WTC11 (cell line): ENCODE measurements at regions not wholly inside any gene's neighbourhood (a gene's known extent, or its start where the extent isn't known, plus 50 kb on each side); places are given as distances from the start of the nearest gene placed in this dataset.

Experiments used
- CTCF ChIP-seq: fragments of 200-600 bp; IDR thresholded peaks from 2 replicates; pipeline ENCODE4 v1.8.0; 2022; ENCODE audit warnings: antibody characterized with exemption
- E2F1 ChIP-seq: sonication (generic); formaldehyde crosslinking; IDR thresholded peaks from 2 replicates; pipeline ENCODE4 v1.8.0; 2022; ENCODE audit warnings: mild to moderate bottlenecking, missing genetic modification reagents
- FOXK1 ChIP-seq: sonication (generic); formaldehyde crosslinking; IDR thresholded peaks from 2 replicates; pipeline ENCODE4 v1.8.0; 2022; ENCODE audit warnings: mild to moderate bottlenecking, moderate library complexity, missing genetic modification reagents
- MAX ChIP-seq: sonication (generic); formaldehyde crosslinking; IDR thresholded peaks from 2 replicates; pipeline ENCODE4 v1.8.0; 2022; ENCODE audit warnings: mild to moderate bottlenecking, missing genetic modification reagents
- NFYB ChIP-seq: sonication (generic); formaldehyde crosslinking; conservative IDR thresholded peaks from 2 replicates; pipeline ENCODE4 v1.8.0; 2022; ENCODE audit warnings: low read depth, missing genetic modification reagents
- NR3C1 ChIP-seq: sonication (generic); formaldehyde crosslinking; conservative IDR thresholded peaks from 2 replicates; pipeline ENCODE4 v1.8.1; 2023; ENCODE audit warnings: low read depth, mild to moderate bottlenecking, missing genetic modification reagents
- PRDM15 ChIP-seq: sonication (generic); formaldehyde crosslinking; IDR thresholded peaks from 2 replicates; pipeline ENCODE4 v1.8.0; 2022; ENCODE audit warnings: missing genetic modification reagents
- RELA ChIP-seq: sonication (generic); formaldehyde crosslinking; IDR thresholded peaks from 2 replicates; pipeline ENCODE4 v1.8.1; 2022; ENCODE audit warnings: missing genetic modification reagents, mild to moderate bottlenecking, borderline replicate concordance
- SP1 ChIP-seq: sonication (generic); formaldehyde crosslinking; conservative IDR thresholded peaks from 2 replicates; pipeline ENCODE4 v1.8.1; 2022; ENCODE audit warnings: missing genetic modification reagents
- TCF7 ChIP-seq: sonication (generic); formaldehyde crosslinking; IDR thresholded peaks from 2 replicates; pipeline ENCODE4 v1.8.0; 2022; ENCODE audit warnings: mild to moderate bottlenecking, low read depth, missing genetic modification reagents, moderate library complexity
- USF2 ChIP-seq: sonication (generic); formaldehyde crosslinking; IDR thresholded peaks from 2 replicates; pipeline ENCODE4 v1.8.1; 2023; ENCODE audit warnings: mild to moderate bottlenecking, missing genetic modification reagents, moderate library complexity
- ZNF138 ChIP-seq: sonication (generic); formaldehyde crosslinking; conservative IDR thresholded peaks from 2 replicates; pipeline ENCODE4 v1.8.1; 2022; ENCODE audit warnings: mild to moderate bottlenecking, moderate library complexity, missing genetic modification reagents
- ZNF512 ChIP-seq: sonication (generic); formaldehyde crosslinking; IDR thresholded peaks from 2 replicates; pipeline ENCODE4 v1.8.1; 2022; ENCODE audit warnings: missing genetic modification reagents, borderline replicate concordance

GRCh38 chr18:8912348-8913326, 189.9 kb upstream of the NDUFV2 start:
- TF ChIP-seq MAX (CRISPR knock-in tag) (no peak), TCF7 (no peak), CTCF (no peak), NR3C1 (no peak), E2F1 (CRISPR knock-in tag) (no peak), ZNF138 (no peak), PRDM15 (no peak), RELA (CRISPR knock-in tag) (no peak), FOXK1 (CRISPR knock-in tag) (no peak), SP1 (CRISPR knock-in tag) (no peak), NFYB (CRISPR knock-in tag) (no peak), ZNF512 (CRISPR knock-in tag) (no peak), USF2 (CRISPR knock-in tag) (no peak)
